ENCODE measurements at regions not wholly inside any gene's neighbourhood (a gene's known extent, or its start where the extent isn't known, plus 50 kb on each side); places are given as distances from the start of the nearest gene placed in this dataset.

GRCh38 chr2:118243031-118243430 is 154.8 kb downstream of the INSIG2 start:
- no peak for TF ChIP-seq CTCF (IDR thresholded peaks at IDR 0.05)
- no peak for TF ChIP-seq POLR2AphosphoS5 (IDR thresholded peaks at IDR 0.05)
- no peak for TF ChIP-seq POLR2A (IDR thresholded peaks at IDR 0.05; ENCODE audit: low read depth)
- no peak for TF ChIP-seq EP300 (IDR thresholded peaks at IDR 0.05)

All from esophagus muscularis mucosa (tissue), 4 donors.